HCT116 (cell line): ENCODE measurements at regions not wholly inside any gene's neighbourhood (a gene's known extent, or its start where the extent isn't known, plus 50 kb on each side); places are given as distances from the start of the nearest gene placed in this dataset.

Experiments
- POLR2A ChIP-seq: IDR thresholded peaks from 2 replicates; pipeline ENCODE4 v1.7.0; 2011; ENCODE audit warnings: borderline replicate concordance; ENCODE audit not compliant: insufficient read depth, insufficient read length; ENCODE audit errors: extremely low read depth
- RAD21 ChIP-seq: IDR thresholded peaks from 2 replicates; pipeline ENCODE4 v1.6.1; 2012; ENCODE audit warnings: low read depth, mild to moderate bottlenecking
- SP1 ChIP-seq: IDR thresholded peaks from 2 replicates; pipeline ENCODE4 v1.6.1; 2012; ENCODE audit warnings: low read depth
- ZNF274 ChIP-seq: fragments of 200-500 bp; sonication (Bioruptor generic); IDR thresholded peaks from 2 replicates; pipeline ENCODE4 v1.6.1; 2014; ENCODE audit warnings: mild to moderate bottlenecking, low read depth, low read length, inconsistent platforms
- TF ChIP-seq, protein P1 (sequence below): IDR thresholded peaks from 2 replicates; pipeline ENCODE4 v1.6.1; 2012; ENCODE audit warnings: low read depth
- TF ChIP-seq, protein P2 (sequence below), 3 experiments: fragments of 200-600 bp in 1 of 3; sonication (generic) in 1 of 3; IDR thresholded peaks in 2 of 3; conservative IDR thresholded peaks in 1 of 3; 2 replicates each; pipeline ENCODE4 v1.5.1; 2012 to 2017; ENCODE audit warnings: low read depth in 2 of 3, low read length in 2 of 3, antibody characterized with exemption in 1 of 3, borderline replicate concordance in 1 of 3, control low read depth in 1 of 3, mild to moderate bottlenecking in 1 of 3, mixed read lengths in 1 of 3, mixed run types in 1 of 3, moderate library complexity in 1 of 3; ENCODE audit not compliant: insufficient read depth in 1 of 3

DNA sequence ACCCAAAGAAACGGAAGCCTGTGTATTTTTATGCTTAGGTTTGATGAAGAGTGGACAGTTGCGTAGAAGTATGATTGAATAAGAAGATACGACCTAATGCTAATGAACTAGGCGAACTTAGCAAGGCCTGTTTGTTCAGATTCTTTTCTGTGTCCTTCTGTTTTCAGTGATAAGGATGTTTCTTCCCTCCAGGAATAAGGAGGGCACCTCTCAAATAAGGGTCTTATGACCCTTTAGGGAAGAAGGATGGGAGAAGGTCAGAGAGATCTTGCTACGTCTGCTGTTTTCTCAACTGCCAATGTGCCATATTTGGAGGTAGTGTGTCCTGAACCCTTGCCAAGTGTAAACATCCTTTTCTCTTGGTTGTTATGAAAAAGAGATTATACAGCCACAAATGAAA lies 524.8 kb downstream of the UTRN start:
- TF ChIP-seq, protein P1, sequence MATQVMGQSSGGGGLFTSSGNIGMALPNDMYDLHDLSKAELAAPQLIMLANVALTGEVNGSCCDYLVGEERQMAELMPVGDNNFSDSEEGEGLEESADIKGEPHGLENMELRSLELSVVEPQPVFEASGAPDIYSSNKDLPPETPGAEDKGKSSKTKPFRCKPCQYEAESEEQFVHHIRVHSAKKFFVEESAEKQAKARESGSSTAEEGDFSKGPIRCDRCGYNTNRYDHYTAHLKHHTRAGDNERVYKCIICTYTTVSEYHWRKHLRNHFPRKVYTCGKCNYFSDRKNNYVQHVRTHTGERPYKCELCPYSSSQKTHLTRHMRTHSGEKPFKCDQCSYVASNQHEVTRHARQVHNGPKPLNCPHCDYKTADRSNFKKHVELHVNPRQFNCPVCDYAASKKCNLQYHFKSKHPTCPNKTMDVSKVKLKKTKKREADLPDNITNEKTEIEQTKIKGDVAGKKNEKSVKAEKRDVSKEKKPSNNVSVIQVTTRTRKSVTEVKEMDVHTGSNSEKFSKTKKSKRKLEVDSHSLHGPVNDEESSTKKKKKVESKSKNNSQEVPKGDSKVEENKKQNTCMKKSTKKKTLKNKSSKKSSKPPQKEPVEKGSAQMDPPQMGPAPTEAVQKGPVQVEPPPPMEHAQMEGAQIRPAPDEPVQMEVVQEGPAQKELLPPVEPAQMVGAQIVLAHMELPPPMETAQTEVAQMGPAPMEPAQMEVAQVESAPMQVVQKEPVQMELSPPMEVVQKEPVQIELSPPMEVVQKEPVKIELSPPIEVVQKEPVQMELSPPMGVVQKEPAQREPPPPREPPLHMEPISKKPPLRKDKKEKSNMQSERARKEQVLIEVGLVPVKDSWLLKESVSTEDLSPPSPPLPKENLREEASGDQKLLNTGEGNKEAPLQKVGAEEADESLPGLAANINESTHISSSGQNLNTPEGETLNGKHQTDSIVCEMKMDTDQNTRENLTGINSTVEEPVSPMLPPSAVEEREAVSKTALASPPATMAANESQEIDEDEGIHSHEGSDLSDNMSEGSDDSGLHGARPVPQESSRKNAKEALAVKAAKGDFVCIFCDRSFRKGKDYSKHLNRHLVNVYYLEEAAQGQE: no peak
- TF ChIP-seq, protein P2, sequence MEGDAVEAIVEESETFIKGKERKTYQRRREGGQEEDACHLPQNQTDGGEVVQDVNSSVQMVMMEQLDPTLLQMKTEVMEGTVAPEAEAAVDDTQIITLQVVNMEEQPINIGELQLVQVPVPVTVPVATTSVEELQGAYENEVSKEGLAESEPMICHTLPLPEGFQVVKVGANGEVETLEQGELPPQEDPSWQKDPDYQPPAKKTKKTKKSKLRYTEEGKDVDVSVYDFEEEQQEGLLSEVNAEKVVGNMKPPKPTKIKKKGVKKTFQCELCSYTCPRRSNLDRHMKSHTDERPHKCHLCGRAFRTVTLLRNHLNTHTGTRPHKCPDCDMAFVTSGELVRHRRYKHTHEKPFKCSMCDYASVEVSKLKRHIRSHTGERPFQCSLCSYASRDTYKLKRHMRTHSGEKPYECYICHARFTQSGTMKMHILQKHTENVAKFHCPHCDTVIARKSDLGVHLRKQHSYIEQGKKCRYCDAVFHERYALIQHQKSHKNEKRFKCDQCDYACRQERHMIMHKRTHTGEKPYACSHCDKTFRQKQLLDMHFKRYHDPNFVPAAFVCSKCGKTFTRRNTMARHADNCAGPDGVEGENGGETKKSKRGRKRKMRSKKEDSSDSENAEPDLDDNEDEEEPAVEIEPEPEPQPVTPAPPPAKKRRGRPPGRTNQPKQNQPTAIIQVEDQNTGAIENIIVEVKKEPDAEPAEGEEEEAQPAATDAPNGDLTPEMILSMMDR (IDR thresholded peaks at IDR 0.05 in 2 of 3, conservative IDR thresholded peaks at IDR 0.05 in 1 of 3; ENCODE audit: borderline replicate concordance in 1 of 3, insufficient read depth in 1 of 3, low read depth in 2 of 3, low read length in 2 of 3): no peak
- TF ChIP-seq ZNF274 (no peak), RAD21 (no peak), SP1 (no peak), POLR2A (no peak)
